T-helper 22 cell (primary cell): ENCODE measurements at regions not wholly inside any gene's neighbourhood (a gene's known extent, or its start where the extent isn't known, plus 50 kb on each side); places are given as distances from the start of the nearest gene placed in this dataset.
"Not testable (repeated sequence)": the region's sequence is repeated elsewhere in the genome, so short reads cannot be mapped to it uniquely, and the experiment has no call there.

Source experiments
- DNase-seq: peaks from one replicate; pipeline ENCODE4 v3.0.0-alpha.2; 2020; ENCODE audit warnings: low read depth

DNA sequence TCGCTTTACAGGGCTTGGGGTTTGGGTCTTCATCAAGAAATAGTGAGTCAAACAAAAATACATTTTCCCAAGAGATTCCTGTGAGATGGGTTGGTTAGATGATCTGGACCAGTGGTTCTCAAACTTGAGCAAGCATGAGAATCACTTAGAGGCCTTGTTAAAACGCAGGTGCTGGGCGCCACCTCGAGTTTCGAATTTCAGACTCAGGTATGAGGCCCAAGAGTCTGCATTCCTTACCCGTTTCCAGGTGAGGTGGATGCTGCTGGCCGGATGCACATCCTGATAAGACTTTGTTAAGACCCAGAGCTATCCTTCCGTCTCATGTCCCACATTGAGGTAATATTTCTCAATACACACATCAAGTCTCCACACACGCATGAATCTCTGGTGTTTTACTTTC is 707.8 kb upstream of the SALL3 start:
- DNase-seq, result no peak

DNA sequence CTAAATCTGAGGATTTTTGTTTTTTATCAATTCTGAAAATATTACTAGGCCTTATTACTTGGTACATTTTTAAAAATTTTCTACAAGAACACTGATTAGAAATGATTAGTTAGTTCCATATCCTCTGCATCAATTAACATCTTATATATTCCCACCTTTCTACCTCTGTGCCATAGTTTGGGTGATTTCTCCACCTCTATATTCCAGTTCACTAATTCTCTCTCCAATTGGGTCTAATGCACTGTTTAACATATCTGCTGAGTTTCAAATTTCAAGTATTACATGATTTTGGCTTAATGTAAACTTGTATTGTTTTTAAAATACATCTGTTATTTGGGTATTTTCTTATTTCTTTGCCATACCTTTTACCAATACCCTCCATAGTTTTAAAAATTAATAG is 705.7 kb upstream of the SALL3 start:
- DNase-seq, result no peak

DNA sequence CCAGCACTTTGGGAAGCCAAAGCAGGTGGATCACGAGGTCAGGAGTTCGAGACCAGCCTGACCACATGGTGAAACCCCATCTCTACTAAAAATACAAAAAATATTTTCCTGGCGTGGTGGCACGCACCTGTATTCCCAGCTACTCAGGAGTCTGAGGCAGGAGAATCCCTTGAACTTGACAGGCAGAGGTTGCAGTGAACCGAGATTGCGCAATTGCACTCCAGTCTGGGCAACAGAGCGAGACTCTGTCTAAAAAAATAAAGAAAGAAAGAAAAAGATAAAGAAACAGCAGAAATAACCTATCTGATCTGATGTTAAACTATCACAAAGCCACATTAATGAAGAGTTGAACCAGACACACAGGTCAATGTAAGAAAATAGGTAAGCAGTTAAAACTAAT is 696.2 kb upstream of the SALL3 start:
- DNase-seq, result not testable (repeated sequence)

DNA sequence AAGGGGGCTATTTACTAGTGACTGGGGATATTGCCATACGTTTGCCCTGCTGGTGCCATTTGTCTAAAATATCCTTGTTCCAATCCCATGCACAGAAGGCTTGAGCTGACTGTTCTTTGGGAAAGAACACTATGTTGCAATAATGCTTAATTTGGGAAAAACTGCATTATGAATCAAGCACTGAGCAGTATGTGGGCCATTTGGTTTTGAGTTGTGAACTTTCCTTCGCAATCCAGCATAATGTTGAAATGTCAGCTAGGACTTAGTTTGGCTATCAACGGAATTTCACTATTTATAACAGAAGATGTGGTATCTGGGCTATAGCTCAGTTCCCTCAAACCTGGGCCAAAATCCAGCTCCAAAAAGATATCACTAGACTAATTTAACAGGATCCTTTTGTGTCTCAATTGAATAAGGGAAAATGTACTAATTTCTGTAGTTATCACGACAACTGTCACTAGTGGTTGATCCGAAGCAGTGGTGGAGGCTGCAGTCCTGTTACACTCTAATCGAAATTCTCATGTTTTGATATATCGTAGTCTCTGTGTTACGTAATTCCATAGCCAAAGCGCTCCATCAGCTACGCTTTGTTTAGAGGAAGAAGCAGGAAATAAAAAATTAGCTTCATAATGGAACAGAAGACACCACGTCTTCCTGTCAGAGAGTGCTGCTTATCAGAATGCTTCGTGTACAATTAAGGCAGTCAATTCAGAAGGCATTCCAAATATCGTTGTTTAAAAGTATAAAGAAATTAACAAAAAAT is 686.8 kb upstream of the SALL3 start:
- no peak for DNase-seq

DNA sequence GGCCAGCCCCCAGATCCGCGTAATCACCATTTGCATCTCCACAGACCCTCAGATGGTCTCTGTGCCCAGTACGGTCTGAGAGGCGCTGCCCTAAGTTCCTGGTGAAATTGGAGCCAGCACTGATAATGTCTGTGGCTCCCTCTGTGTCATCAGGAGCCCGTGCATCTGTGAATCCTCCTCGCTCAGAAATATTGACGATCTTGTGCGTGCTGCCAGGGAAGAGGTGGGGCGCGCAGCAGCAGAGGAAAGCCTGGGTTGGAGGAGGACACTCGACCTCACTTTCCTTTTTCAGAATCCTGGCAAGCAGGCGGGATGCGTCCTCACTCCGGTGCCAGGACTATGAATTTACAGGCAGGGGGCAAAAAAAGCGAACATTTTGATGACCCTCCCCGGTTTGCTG is 686.1 kb upstream of the SALL3 start:
- DNase-seq, result no peak

DNA sequence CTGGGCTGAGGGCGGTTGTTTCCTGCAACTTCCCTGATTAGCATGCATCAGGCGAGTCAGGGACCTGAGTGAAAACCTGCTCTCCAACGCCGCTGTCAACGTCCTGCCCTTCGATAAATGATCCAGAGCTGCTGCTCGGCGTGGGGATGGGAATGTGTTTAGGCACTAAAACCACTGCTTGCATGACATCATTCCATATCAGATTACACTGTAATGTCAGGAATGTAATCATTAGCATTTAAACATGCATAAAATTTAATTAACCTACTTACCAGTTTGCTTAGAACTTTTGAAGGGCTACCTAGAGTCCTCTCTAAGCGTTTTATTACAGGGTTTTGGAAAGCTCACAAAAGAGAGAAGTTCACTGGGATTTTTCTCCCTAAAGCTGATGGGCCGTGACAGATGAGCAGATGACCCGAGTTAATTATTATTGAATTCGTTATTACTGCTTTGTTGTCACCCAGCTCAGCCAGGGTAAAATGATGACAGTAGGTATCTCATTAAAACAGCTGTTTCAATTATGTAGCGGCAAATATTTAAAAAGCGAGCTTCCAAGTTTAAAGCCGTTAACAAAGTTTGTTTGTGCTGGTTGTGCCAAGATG is 685.6 kb upstream of the SALL3 start:
- DNase-seq, result no peak

DNA sequence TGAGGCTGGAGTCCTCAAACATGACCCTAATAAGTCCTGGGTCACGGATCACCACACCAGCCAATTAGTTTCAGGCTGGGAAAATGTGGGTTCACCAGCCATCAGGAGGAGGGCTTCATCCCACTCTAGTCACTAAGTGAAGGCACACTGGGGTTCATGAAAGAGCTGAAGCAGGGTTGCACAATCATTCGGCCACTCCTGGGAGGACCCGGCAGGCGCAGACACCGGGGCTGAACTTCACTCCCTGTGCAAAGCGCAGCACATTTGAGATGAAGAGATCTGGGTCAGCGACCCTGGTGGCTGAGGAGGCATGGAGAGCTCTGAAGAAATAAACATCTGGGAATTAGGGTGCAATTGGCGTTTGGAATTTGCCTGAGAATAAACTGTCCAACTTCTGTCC is 684.4 kb upstream of the SALL3 start:
- DNase-seq, result no peak

DNA sequence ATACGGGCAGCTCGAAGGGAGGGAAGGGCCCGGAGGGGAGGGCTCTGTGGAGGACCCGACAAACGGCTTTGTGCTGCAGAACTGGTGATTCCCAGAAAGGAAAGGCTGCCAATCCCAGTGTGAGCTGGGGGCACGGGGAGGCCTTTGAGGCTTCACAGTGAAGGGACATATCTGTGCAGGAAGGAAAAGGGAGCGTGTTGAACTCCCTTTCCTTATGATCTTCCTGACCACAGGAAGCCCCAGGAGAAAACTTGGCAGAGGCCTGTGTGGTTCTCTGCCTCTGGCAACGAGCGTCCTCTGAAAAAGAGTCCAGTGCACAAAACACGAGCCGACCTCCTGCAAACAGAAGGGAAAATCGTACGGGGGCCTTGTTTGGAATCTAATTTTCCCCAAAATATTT is 683.5 kb upstream of the SALL3 start:
- DNase-seq, result no peak

DNA sequence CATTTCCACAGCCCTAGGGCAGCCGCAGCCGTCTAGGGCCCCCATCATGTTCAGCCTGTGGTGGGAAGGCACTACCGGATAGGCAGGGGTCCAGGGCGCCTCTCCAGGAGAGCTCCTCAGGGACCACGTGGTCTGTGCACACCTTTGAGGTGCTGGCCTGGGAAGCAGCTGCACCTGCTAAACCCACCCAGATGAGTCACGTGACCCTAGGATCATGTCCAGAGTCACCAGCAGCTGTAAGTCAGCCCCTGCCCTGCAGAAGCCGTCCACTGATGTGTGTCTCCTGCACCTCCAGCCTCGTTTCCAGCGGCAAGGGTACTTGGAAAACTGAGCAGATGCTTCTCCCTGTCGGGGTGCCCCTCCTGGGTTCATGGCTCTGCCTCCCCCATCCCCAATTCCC is 682.6 kb upstream of the SALL3 start:
- DNase-seq, result no peak

DNA sequence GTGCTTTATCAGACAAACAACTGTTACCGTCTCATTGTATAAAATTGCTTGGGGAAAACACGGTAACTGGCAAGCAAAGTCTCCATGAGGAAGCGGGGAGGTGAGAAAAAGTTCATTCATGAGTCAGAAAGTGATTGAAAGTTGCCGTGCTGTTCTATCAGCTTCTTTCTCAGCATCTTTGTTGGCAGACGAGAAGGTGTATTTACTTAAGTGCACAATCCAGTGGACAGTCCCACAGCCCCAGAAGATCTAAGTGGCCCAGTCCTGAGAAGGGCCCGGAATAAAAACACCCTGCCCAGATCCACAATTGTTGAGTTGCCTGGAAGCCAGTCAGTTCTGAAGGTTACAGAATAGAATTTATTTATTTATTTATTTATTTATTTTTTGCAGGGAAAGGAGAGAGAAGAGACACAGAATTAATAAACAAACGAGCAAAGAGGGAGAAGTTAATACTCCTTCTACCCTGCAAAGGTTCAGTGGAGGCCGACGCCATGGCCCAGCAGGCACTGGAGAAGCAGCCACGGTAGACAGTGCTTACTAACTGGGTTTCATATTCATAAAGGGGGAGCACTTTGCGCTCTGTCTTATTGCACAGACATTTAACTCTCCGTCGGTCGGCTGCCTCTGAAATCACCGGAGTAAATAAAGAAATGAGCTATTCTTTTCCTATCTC is 676.0 kb upstream of the SALL3 start:
- DNase-seq, result no peak

DNA sequence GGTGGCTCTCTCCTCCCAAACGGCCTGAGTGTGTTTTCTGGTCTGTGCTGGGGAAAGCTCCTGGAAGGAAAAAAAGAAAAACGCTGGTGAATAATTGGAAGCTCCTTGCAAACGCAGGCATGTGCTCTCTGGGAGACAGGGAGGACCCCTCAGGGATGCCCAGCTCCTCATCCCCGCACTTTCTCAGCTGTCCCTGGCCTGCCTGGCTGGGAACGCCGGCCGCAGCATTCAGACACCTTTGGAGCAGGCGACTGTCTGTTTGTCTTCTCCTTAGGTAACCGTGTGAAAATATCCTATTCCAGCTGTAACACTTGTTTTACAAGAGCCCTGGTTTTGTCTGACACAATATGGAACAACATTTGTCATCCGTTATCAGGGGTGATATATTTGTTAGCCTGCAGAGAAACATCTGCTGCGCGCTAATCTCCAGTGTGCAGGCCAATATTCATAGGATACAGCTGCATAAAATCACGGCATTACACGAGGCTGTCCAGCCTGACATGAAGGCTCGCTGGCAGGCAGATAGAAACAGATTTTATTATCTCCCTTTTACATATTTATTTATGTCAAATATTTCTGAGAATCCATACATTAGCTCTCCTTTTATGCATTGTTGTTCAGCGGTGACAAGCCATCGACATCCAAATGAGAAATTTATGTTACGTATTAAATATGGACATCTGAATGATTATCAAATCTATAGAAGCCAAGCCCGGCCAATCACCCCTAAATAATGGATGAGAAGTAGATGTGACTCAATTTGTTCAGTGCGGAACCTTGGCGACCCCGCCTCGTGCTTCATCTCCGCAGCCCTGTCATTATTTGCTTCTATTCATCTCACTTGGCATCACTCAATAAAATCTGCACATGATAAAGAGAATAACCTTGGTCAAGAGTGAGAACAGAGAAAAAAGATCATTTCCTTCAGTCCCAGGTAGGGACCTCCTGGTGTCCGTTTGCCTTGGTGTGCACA is 675.1 kb upstream of the SALL3 start:
- no peak for DNase-seq

DNA sequence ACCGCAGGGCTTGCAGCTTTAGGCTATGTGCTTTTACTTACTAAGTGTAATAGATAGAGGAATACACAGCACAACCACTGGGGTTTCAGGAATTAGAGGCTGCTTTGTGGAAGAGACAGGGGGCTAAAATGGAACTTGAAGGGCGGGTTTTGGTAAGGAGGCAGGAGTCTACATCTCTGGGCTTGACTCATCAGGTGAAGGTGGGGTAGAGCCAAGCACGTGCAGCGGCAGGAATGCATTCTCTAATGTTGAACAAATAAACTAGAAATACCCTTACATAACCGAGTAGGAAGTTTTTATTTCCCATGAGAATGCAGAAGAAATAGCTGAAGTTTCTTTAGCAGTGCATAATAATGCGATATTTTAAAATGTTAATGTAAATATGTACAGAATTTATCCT is 673.8 kb upstream of the SALL3 start:
- no peak for DNase-seq

DNA sequence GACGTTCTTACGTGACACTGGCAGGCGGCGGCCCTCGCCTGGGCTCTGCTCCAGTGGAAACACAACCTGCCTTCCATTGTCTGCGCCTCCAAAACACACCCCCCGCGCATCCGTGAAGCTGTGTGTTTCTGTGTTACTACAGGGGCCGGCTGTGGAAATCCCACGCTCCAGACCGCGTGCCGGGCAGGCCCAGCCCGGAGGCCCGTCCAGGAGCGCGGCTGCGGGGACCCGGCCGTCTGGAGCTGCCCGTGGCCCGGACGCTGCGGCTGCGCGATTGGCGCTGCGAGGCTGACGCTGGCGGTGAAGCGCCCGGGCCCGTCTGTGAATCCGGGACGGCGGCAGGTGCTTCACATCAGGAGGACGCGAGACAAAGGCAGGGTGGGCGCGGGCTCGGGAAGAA is 670.3 kb upstream of the SALL3 start:
- DNase-seq, result no peak

DNA sequence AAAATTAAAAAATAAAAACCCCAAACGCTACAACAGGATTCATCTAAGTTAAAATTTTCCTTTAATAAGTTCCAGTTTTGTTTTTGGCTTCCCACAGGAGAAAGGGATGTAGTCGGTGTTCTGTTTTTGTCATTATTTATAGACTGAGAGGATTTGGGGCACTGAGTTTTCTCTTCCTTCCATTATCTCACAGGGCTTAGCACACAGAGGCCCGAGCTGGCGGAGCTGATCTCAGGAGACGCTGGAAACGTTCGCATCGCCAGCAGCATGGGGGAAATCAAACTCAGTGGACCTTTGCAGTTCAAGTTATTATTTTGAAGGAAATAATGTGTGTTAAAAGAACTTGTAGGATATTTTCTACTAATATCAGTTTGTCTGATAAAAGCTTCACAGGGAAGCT is 669.7 kb upstream of the SALL3 start:
- no peak for DNase-seq

DNA sequence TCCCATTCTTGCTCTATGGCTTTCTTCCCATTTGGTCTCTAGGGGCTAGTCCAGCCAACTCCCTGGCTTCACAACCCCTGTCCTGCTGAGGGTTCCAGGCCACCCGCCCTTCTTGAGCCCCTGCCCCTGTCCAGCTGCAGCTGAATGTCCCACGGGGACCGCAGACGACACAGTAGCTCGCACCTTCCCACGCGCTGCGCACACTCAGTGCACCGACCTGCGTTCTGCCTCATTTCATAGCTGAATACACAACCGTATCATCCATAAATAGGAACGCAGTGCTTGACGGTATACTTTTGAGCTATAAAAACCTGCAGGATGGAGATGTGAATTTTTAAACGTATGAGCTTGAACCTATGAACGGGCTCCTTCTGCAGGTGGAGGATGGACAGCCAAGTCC is 660.4 kb upstream of the SALL3 start:
- DNase-seq, result no peak

DNA sequence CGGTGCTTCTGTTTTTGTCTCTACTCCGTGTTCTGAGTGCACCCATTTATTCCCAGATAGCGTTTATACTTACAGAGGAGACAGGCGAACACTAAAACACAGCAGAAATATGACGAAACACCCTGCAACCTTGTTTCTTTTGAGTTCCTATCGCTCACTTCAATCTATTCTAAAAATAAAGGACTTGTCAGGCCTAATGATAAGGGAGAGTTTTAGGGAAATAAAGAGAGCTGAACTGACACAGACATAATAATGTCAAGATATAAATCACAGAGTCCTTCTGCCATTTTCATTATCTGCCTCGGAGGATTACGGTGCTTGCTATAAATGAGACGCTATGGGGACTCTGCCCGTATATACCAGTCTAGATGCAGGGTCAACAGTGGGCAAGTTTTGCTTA is 659.7 kb upstream of the SALL3 start:
- no peak for DNase-seq

DNA sequence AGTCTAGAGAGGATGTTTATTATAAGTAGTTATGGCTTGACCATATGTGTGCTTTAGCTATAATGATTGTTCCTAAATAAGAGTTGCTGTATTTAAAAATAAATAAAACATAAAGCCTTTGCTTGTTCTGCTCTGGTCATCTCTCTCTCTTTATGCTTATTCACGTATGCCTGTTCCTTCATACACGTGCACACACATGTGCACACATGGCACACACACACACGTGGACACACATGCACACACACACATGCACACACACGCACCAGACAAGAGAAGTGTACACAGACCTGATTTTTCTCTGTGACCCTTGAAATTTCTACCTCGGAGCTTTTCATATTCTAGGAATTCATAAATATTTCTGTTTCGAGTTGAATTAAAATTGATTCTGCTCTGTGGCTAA is 658.2 kb upstream of the SALL3 start:
- no peak for DNase-seq

DNA sequence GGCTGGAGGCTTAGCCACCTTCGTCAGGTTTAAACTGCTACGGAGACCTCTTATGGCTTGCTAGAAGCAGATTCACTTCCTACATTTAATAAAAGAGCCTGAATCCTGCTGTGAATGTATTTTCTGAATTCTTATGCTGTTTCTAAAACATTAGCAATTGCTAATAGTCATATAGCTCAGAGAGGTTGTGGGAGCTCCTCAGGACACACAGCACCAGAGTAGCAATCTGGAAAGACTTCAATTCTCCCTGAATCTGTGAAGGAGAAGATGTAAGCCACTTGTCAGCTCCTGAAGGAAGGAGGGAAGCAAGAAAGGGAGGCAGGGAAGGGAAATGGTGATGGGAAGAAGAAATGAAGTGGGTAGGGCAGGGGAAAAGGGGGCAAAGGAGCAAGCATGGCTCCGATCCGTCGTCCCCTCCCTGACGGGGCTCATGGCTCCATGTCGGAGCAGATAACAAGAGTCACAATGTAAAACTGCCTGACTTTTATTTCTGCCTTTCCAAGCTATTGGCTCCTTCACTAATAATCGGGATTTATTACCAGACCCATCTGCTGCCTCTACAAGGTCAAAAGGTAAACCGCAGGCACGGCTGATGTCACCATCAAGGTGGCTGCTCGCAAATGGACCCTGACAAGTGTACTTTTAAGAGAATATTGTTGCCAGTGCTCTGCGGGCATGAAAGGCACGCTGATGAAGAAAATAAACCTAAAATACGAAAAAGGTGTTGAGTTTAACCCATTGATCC is 656.0 kb upstream of the SALL3 start:
- DNase-seq, result no peak

DNA sequence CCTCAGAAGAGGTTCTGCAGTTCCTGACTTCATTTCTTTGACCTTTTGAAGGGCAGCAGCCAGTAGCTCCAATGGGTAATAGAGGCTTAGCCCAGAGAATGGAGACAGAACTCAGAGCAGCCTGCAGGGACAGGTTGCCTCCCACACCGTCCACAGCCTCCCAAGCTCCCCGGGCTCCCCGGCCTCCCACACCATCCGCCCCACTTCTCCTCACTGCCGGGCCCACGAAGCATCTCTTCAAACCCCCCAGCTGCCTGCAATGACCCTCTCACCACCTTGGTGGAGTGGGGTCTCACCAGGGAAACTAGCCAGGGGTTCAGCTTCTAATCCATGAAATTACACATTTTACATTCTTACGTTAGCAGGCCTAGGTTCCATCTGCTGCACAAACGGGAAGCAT is 652.0 kb upstream of the SALL3 start:
- DNase-seq, result no peak

DNA sequence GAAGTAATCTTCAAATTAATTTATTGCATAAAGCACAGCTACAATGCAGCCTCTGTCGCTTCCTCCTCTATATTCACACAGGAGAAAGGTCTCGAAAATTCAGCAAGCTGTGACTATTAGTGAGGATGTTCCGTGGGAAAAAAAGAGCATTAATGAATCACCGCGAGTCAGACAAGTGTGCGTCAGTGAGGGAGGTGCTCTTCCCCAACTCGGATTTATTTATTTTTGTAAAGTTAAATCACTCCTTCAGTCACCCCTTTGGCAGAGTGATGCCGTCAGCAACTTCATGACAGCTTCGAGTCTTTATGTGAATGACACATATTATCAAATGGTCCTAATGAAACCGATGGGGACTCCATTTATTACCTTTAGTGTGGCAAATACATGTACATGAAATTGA is 648.9 kb upstream of the SALL3 start:
- no peak for DNase-seq

DNA sequence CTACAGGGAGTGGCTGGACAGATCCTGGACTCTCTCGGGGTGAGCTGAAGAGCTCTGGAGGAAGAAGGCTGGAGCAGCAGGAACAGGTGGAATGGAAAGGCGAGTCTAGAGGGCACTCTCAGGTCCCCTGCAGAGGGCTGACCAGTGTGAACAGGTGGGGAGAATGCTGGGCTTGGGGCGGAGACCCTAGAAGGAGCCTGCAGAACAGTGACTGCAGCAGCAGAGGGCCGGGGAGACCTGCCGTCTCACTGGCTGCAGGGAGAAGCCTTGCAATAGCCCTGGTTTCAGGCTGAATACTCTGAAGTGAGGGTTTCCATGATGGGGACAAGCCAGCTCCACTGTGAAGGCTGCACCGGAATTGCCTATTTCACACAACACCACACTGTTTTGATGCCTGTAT is 626.7 kb upstream of the SALL3 start:
- DNase-seq, result no peak

DNA sequence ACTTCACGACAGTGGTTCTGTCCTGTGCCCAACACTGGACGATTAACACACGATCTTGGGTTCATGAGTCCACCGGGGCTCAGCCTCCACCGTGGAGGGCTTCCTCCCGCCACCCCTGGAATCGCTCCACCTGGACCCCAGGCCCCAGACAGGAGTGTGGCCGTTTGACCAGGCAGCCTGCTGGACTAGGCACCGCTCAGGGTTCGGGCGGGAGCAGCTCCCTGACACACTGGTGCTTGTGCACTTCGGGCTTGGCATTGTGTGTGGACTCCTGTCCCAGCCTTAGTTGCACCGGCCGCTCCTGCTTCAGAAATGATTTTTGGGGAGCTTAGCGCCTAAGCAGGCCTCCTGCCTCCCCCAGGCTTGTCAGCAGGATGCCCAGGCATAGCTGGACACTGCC is 617.4 kb upstream of the SALL3 start:
- no peak for DNase-seq
